ENCODE measurements at regions not wholly inside any gene's neighbourhood (a gene's known extent, or its start where the extent isn't known, plus 50 kb on each side); places are given as distances from the start of the nearest gene placed in this dataset.

DNA sequence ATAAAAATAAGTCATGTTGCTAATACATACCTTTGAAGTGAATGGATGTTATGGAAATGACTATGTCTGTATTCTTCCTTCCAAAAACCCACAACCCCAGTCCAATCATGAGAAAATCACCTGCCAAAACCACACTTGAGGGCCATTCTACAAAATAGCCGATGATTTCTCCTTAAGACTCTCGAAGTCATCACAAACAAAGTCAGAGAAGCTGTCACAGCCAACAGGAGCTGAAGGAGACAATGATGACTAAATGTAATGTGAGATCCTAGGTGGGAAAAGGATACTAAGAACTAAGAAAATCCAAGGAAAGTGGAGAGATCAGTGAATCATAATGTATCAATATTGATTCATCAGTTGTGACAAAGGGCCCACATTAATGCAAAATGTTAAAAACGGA, 432.9 kb upstream of the DYNLRB2 start:
- DNase-seq (no peak), ATAC-seq (ENCODE audit: low read depth in 2 of 2) (no peak)
- Mint-ChIP-seq H3K9me3 (peaks cover 0 to 4% (median 0%) of the 10 kb centered on the region in 7 donors), H3K27ac (no peak overlapping the region), H3K4me3 (no peak overlapping the region), H3K36me3 (no peaks in the 10 kb centered on the region), H3K4me1 (no peaks in the 10 kb centered on the region), H3K27me3 (peaks cover 20% of the 10 kb centered on the region)
- H3K27ac ChIP-seq (ENCODE audit: insufficient read depth, low read length, poor library complexity, severe bottlenecking) = no peak overlapping the region
- H3K4me3 ChIP-seq (ENCODE audit: low read depth, low read length) = no peak overlapping the region
- H3K27me3 ChIP-seq (ENCODE audit: control insufficient read depth, insufficient read depth, low read length) = peaks cover 2% of the 10 kb centered on the region
- H3K4me1 ChIP-seq (ENCODE audit: control insufficient read depth, insufficient read depth, low read length, poor library complexity, severe bottlenecking) = no peaks in the 10 kb centered on the region
- no peaks in the 10 kb centered on the region for H3K36me3 ChIP-seq (ENCODE audit: control insufficient read depth, insufficient read depth, low read length)
- no peaks in the 10 kb centered on the region for H3K9me3 ChIP-seq (ENCODE audit: control insufficient read depth in 2 of 2, low read length in 2 of 2)

DNA sequence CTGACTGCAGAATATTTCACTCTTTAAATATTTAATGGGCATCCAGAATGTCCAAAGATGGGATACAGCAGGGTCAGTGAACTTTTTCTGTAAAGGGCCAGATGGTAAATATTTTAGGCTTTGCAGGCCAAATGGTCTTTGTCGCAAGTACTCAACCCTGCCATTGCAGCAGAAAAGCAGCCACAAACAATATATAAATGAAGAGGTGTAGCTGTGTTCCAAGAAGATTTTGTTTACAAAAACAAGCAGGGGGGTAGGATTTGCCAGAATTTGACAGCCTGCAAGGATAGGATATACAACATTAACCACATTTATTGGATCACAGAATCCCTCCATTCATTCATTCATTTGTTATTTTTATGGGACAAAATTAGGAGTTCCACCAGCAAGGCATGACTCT, 435.0 kb upstream of the DYNLRB2 start:
- no peaks in the 10 kb centered on the region for H3K27me3 ChIP-seq (ENCODE audit: control insufficient read depth, insufficient read depth, low read length)
- no peak overlapping the region for H3K4me3 Mint-ChIP-seq
- H3K27ac ChIP-seq (ENCODE audit: insufficient read depth, low read length, poor library complexity, severe bottlenecking) = no peak overlapping the region
- no peaks in the 10 kb centered on the region for H3K4me1 ChIP-seq (ENCODE audit: control insufficient read depth, insufficient read depth, low read length, poor library complexity, severe bottlenecking)
- peaks cover 0 to 4% (median 0%) of the 10 kb centered on the region in 7 donors for H3K9me3 Mint-ChIP-seq
- H3K36me3 Mint-ChIP-seq = no peaks in the 10 kb centered on the region
- H3K27ac Mint-ChIP-seq = no peak overlapping the region
- no peaks in the 10 kb centered on the region for H3K9me3 ChIP-seq (ENCODE audit: control insufficient read depth in 2 of 2, low read length in 2 of 2)
- H3K4me1 Mint-ChIP-seq = no peaks in the 10 kb centered on the region
- no peak for ATAC-seq (ENCODE audit: low read depth in 2 of 2)
- H3K27me3 Mint-ChIP-seq = peaks cover 24% of the 10 kb centered on the region
- DNase-seq = no peak
- H3K36me3 ChIP-seq (ENCODE audit: control insufficient read depth, insufficient read depth, low read length) = no peaks in the 10 kb centered on the region
- no peak overlapping the region for H3K4me3 ChIP-seq (ENCODE audit: low read depth, low read length)

DNA sequence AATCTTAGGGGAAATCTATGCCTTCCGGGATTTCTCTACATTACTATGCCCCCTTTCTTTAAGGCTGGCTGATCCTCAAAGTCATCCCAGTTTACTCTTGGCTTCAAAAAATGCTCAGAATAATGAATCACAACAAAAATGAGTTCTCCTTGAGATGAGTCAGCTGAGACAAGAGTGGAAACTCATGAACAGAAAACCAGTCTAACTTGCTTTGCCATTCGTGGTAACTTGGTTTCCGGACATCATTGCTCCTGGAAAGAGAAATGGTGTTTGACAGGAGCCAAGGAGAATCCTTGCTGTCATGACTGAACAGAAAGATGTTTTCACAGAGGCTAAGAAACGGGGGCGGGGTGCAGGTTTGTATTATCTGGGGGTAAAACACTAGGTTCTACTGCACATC, 435.6 kb upstream of the DYNLRB2 start:
- H3K4me1 Mint-ChIP-seq = no peaks in the 10 kb centered on the region
- peaks cover 0 to 7% (median 0%) of the 10 kb centered on the region in 7 donors for H3K9me3 Mint-ChIP-seq
- H3K27me3 Mint-ChIP-seq = peaks cover 23% of the 10 kb centered on the region

DNA sequence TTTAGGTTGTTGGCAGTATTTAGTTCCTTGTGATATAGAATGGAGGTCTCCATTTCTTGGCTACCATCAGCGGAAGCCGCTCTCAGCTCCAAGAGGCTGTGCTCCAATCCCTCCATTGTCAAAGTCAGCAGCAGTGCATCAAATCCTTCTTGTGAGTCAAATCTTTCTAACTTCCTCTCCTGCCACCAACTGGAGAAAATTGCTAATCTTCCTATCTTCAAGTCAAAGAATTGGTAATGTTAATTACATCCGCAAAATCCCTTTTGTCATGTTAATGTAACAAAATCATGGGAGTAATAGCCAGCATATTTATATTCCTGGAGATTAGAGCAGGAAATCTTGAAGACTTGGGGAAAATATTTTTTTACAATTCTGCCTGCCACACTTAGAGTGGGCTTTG, 436.4 kb upstream of the DYNLRB2 start:
- Histone ChIP-seq H3K9me3 (ENCODE audit: control insufficient read depth in 2 of 2, low read length in 2 of 2) (no peaks in the 10 kb centered on the region), H3K4me1 (ENCODE audit: control insufficient read depth, insufficient read depth, low read length, poor library complexity, severe bottlenecking) (no peaks in the 10 kb centered on the region), H3K27ac (ENCODE audit: insufficient read depth, low read length, poor library complexity, severe bottlenecking) (no peak overlapping the region), H3K27me3 (ENCODE audit: control insufficient read depth, insufficient read depth, low read length) (no peaks in the 10 kb centered on the region), H3K36me3 (ENCODE audit: control insufficient read depth, insufficient read depth, low read length) (no peaks in the 10 kb centered on the region), H3K4me3 (ENCODE audit: low read depth, low read length) (no peak overlapping the region)
- no peak overlapping the region for H3K27ac Mint-ChIP-seq
- no peaks in the 10 kb centered on the region for H3K36me3 Mint-ChIP-seq
- DNase-seq = no peak
- peaks cover 19% of the 10 kb centered on the region for H3K27me3 Mint-ChIP-seq
- H3K9me3 Mint-ChIP-seq = peaks cover 0 to 9% (median 0%) of the 10 kb centered on the region in 7 donors
- no peaks in the 10 kb centered on the region for H3K4me1 Mint-ChIP-seq
- no peak for ATAC-seq (ENCODE audit: low read depth in 2 of 2)
- H3K4me3 Mint-ChIP-seq = no peak overlapping the region

More for the DNA sequence above, 435.6 kb upstream of the DYNLRB2 start:
- Mint-ChIP-seq H3K36me3 (no peaks in the 10 kb centered on the region), H3K27ac (no peak overlapping the region), H3K4me3 (no peak overlapping the region)
- H3K4me3 ChIP-seq (ENCODE audit: low read depth, low read length) = no peak overlapping the region
- no peaks in the 10 kb centered on the region for H3K36me3 ChIP-seq (ENCODE audit: control insufficient read depth, insufficient read depth, low read length)
- H3K4me1 ChIP-seq (ENCODE audit: control insufficient read depth, insufficient read depth, low read length, poor library complexity, severe bottlenecking) = no peaks in the 10 kb centered on the region
- H3K9me3 ChIP-seq (ENCODE audit: control insufficient read depth in 2 of 2, low read length in 2 of 2) = no peaks in the 10 kb centered on the region
- H3K27ac ChIP-seq (ENCODE audit: insufficient read depth, low read length, poor library complexity, severe bottlenecking) = no peak overlapping the region
- no peak for DNase-seq
- H3K27me3 ChIP-seq (ENCODE audit: control insufficient read depth, insufficient read depth, low read length) = no peaks in the 10 kb centered on the region
- ATAC-seq (ENCODE audit: low read depth in 2 of 2) = no peak

DNA sequence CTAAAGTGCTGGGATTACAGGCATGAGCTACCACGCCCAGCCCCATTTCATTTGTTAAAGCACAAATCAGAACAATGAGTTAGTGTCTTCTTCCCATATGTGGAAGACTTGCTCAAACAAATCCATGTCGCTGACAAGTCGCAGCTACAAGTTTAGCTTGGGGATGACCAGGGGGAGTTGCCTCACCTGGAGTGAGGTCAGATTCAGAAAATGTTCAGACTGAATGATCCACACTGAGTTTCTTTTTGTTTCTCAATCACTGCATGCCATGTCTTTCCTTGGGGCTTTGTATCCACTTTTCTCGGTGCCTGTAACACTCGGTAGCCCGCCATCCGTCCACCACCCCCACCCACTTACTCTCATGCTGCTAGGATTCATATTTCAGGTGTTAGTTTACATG, 437.3 kb upstream of the DYNLRB2 start:
- H3K4me1 ChIP-seq (ENCODE audit: control insufficient read depth, insufficient read depth, low read length, poor library complexity, severe bottlenecking) = no peaks in the 10 kb centered on the region
- H3K27me3 ChIP-seq (ENCODE audit: control insufficient read depth, insufficient read depth, low read length) = no peaks in the 10 kb centered on the region
- Mint-ChIP-seq H3K27me3 (peaks cover 19% of the 10 kb centered on the region), H3K9me3 (peaks cover 0 to 9% (median 2%) of the 10 kb centered on the region in 7 donors), H3K27ac (no peak overlapping the region), H3K36me3 (no peaks in the 10 kb centered on the region), H3K4me3 (no peak overlapping the region), H3K4me1 (no peaks in the 10 kb centered on the region)
- H3K36me3 ChIP-seq (ENCODE audit: control insufficient read depth, insufficient read depth, low read length) = no peaks in the 10 kb centered on the region
- no peaks in the 10 kb centered on the region for H3K9me3 ChIP-seq (ENCODE audit: control insufficient read depth in 2 of 2, low read length in 2 of 2)
- no peak overlapping the region for H3K4me3 ChIP-seq (ENCODE audit: low read depth, low read length)
- DNase-seq (no peak), ATAC-seq (ENCODE audit: low read depth in 2 of 2) (no peak)
- H3K27ac ChIP-seq (ENCODE audit: insufficient read depth, low read length, poor library complexity, severe bottlenecking) = no peak overlapping the region

DNA sequence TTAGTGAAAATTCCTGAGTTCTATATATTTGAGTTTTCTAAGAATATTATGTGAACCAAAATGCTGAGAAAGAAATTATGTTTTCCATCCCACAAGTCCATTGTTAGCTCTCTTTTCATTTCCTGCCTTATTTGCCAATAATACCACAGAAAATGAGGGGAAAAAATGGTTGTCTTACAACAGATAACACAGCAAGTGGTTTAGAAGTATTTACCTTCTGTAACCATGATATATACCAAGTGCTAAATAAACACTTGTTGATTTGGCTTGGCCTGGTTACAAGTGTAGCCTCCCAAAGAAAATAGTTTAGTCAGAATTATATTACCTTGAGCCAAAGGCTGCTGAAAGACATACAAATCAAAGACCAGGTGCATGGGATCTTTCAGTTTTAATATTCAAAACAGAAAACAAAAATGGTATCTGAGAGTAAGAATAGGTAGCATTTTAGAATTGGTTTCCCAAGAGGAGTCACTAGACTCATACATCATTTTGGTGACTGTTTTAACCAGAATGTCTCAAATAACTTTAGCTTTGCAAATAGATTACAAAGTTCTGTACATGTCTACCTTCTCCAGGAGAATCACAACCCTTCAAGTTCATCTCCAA, 439.8 kb upstream of the DYNLRB2 start:
- H3K27ac ChIP-seq (ENCODE audit: insufficient read depth, low read length, poor library complexity, severe bottlenecking) = no peak overlapping the region
- no peaks in the 10 kb centered on the region for H3K4me1 ChIP-seq (ENCODE audit: control insufficient read depth, insufficient read depth, low read length, poor library complexity, severe bottlenecking)
- H3K9me3 ChIP-seq (ENCODE audit: control insufficient read depth in 2 of 2, low read length in 2 of 2) = no peaks in the 10 kb centered on the region
- ATAC-seq (ENCODE audit: low read depth in 2 of 2) (no peak), DNase-seq (no peak)
- H3K36me3 ChIP-seq (ENCODE audit: control insufficient read depth, insufficient read depth, low read length) = no peaks in the 10 kb centered on the region
- no peaks in the 10 kb centered on the region for H3K4me1 Mint-ChIP-seq
- no peaks in the 10 kb centered on the region for H3K36me3 Mint-ChIP-seq
- peaks cover 16% of the 10 kb centered on the region for H3K27me3 Mint-ChIP-seq
- H3K4me3 Mint-ChIP-seq = no peak overlapping the region
- H3K27ac Mint-ChIP-seq = no peak overlapping the region
- H3K4me3 ChIP-seq (ENCODE audit: low read depth, low read length) = no peak overlapping the region
- H3K9me3 Mint-ChIP-seq = peaks cover 0 to 9% (median 4%) of the 10 kb centered on the region in 7 donors
- peaks cover 2% of the 10 kb centered on the region for H3K27me3 ChIP-seq (ENCODE audit: control insufficient read depth, insufficient read depth, low read length)

DNA sequence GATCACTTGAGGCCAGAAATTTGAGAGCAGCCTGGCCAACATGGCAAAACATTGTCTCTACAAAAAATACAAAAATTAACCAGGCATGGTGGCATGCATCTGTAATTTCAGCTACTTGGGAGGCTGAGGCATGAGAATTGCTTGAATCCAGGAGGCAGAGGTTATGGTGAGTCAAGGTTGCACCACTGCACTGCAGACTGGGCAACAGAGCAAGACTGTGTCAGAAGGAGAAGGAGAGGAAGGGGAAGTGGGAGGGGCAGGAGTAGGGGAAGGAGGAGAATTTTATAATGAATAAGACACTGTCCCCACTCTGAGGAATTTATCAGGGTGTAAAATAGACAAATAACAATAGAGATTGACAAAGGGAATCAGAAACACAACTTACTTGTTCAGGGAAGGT, 440.6 kb upstream of the DYNLRB2 start:
- Histone ChIP-seq H3K27ac (ENCODE audit: insufficient read depth, low read length, poor library complexity, severe bottlenecking) (no peak overlapping the region), H3K36me3 (ENCODE audit: control insufficient read depth, insufficient read depth, low read length) (no peaks in the 10 kb centered on the region), H3K4me3 (ENCODE audit: low read depth, low read length) (no peak overlapping the region), H3K9me3 (ENCODE audit: control insufficient read depth in 2 of 2, low read length in 2 of 2) (no peaks in the 10 kb centered on the region), H3K4me1 (ENCODE audit: control insufficient read depth, insufficient read depth, low read length, poor library complexity, severe bottlenecking) (no peaks in the 10 kb centered on the region), H3K27me3 (ENCODE audit: control insufficient read depth, insufficient read depth, low read length) (peaks cover 2% of the 10 kb centered on the region)
- Mint-ChIP-seq H3K36me3 (no peaks in the 10 kb centered on the region), H3K9me3 (peaks cover 0 to 9% (median 4%) of the 10 kb centered on the region in 7 donors), H3K4me1 (no peaks in the 10 kb centered on the region), H3K27ac (no peak overlapping the region), H3K27me3 (peaks cover 16% of the 10 kb centered on the region), H3K4me3 (no peak overlapping the region)
- DNase-seq (no peak), ATAC-seq (ENCODE audit: low read depth in 2 of 2) (no peak)

DNA sequence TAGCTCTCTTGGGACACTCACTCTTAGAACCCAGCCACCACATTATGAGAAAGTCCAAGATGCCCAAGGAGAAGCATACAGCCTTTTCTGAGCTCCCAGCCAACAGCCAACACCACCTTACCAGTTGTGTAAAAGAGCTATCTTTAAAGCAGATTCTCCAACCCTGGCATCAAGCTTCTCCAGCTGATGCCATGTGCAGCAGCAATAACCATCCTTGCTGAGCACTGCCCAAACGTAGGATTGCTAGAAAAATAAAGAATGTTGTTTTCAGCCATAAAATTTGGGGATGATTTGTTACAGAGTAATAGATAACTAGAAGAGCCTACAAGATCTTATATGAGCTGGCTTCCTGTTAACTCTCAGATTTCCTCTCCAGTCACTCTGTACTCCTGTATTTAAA, 443.7 kb upstream of the DYNLRB2 start:
- Histone ChIP-seq H3K36me3 (ENCODE audit: control insufficient read depth, insufficient read depth, low read length) (no peaks in the 10 kb centered on the region), H3K27ac (ENCODE audit: insufficient read depth, low read length, poor library complexity, severe bottlenecking) (no peak overlapping the region), H3K27me3 (ENCODE audit: control insufficient read depth, insufficient read depth, low read length) (peaks cover 4% of the 10 kb centered on the region), H3K4me3 (ENCODE audit: low read depth, low read length) (no peak overlapping the region), H3K9me3 (ENCODE audit: control insufficient read depth in 2 of 2, low read length in 2 of 2) (no peaks in the 10 kb centered on the region), H3K4me1 (ENCODE audit: control insufficient read depth, insufficient read depth, low read length, poor library complexity, severe bottlenecking) (no peaks in the 10 kb centered on the region)
- DNase-seq (no peak), ATAC-seq (ENCODE audit: low read depth in 2 of 2) (no peak)
- no peak overlapping the region for H3K4me3 Mint-ChIP-seq
- no peak overlapping the region for H3K27ac Mint-ChIP-seq
- H3K36me3 Mint-ChIP-seq = no peaks in the 10 kb centered on the region
- H3K9me3 Mint-ChIP-seq = peaks cover 0 to 6% (median 2%) of the 10 kb centered on the region in 7 donors
- H3K4me1 Mint-ChIP-seq = peaks cover 0 to under 1% (median 0%) of the 10 kb centered on the region in 4 donors
- H3K27me3 Mint-ChIP-seq = peaks cover 8% of the 10 kb centered on the region

Data from CD4-positive, CD25-positive, alpha-beta regulatory T cell (primary cell).